Endodermal cell (in vitro differentiated cells): ENCODE measurements at regions not wholly inside any gene's neighbourhood (a gene's known extent, or its start where the extent isn't known, plus 50 kb on each side); places are given as distances from the start of the nearest gene placed in this dataset.

Source experiments
- DNase-seq: peaks from one replicate; pipeline ENCODE4 v3.0.0-alpha.2; 2017
- H3K27ac ChIP-seq: 2 replicates; pipeline ENCODE4 v1.5.1; 2013; ENCODE audit warnings: mild to moderate bottlenecking, low read depth, low read length, moderate library complexity
- H3K27me3 ChIP-seq: 2 replicates; pipeline ENCODE4 v1.6.1; 2013; ENCODE audit warnings: mild to moderate bottlenecking, low read length, moderate library complexity; ENCODE audit not compliant: insufficient read depth, control insufficient read depth, poor library complexity, severe bottlenecking
- H3K36me3 ChIP-seq: 2 replicates; pipeline ENCODE4 v1.7.0; 2013; ENCODE audit warnings: mild to moderate bottlenecking, low read length, moderate library complexity; ENCODE audit not compliant: control insufficient read depth, insufficient read depth
- H3K4me1 ChIP-seq: one replicate; pipeline ENCODE4 v1.7.0; 2013; ENCODE audit warnings: low read length; ENCODE audit not compliant: control insufficient read depth, insufficient read depth
- H3K4me3 ChIP-seq: 2 replicates; pipeline ENCODE4 v1.5.1; 2013; ENCODE audit warnings: mild to moderate bottlenecking, low read length, moderate library complexity
- H3K9ac ChIP-seq: 2 replicates; pipeline ENCODE4 v1.6.1; 2013; ENCODE audit warnings: mild to moderate bottlenecking, low read length, moderate library complexity; ENCODE audit not compliant: poor library complexity, severe bottlenecking; ENCODE audit errors: extremely low read depth
- H3K9me3 ChIP-seq: 2 replicates; pipeline ENCODE4 v1.6.1; 2013; ENCODE audit warnings: mild to moderate bottlenecking, low read length, moderate library complexity; ENCODE audit not compliant: control insufficient read depth
- H3K27ac Mint-ChIP-seq: 2 replicates; pipeline ENCODE4 v1.8.0; 2020; ENCODE audit warnings: mixed read lengths
- H3K27me3 Mint-ChIP-seq: 2 replicates; pipeline ENCODE4 v1.8.0; 2021; ENCODE audit warnings: mild to moderate bottlenecking, mixed read lengths; ENCODE audit not compliant: insufficient read depth
- H3K36me3 Mint-ChIP-seq: 2 replicates; pipeline ENCODE4 v1.8.0; 2020; ENCODE audit warnings: low read depth, mixed read lengths
- H3K4me1 Mint-ChIP-seq: 2 replicates; pipeline ENCODE4 v1.8.0; 2020; ENCODE audit warnings: mixed read lengths
- H3K4me3 Mint-ChIP-seq: 2 replicates; pipeline ENCODE4 v1.8.0; 2020; ENCODE audit warnings: mild to moderate bottlenecking, moderate library complexity, mixed read lengths
- H3K9me3 Mint-ChIP-seq: 2 replicates; pipeline ENCODE4 v1.8.0; 2020; ENCODE audit warnings: mild to moderate bottlenecking, mixed read lengths
- WGBS, 2 experiments: methylation state at CpG; one replicate each; pipeline versions ENCODE4 v1.1.5 to v1.1.7; 2013; ENCODE audit warnings: missing lambda C conversion rate in 2 of 2, mixed read lengths in 1 of 2; ENCODE audit not compliant: insufficient coverage in 1 of 2, insufficient read length in 1 of 2; 5-methylcytosine and 5-hydroxymethylcytosine counted together
- TF ChIP-seq, protein P1 (sequence below): fragments of 200-600 bp; sonication (generic); conservative IDR thresholded peaks from 2 replicates; pipeline ENCODE4 v1.5.0; 2021; ENCODE audit warnings: antibody characterized with exemption, mild to moderate bottlenecking

DNA sequence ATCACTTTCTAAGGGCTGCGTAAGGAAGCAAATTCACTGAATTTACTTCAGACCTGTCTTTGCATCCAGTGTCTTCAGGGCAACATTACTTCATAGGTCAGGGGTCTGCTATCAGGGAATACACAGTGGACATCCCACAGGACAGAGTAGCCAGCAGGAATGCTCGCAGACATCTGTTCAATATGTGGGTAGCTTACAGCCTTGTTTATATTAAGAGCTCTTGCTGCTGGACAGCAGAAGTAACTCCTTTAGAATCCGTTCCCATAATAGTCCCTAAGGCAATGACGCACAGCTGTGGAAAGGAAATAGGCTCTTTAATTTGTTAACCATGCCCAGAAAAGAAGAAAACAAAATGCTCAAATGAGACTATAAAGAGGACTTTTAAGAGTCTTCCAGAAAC lies 198.7 kb downstream of the MOXD1 start:
- Histone ChIP-seq H3K4me3 (no peak overlapping the region), H3K9me3 (no peaks in the 10 kb centered on the region), H3K36me3 (no peaks in the 10 kb centered on the region), H3K27me3 (no peaks in the 10 kb centered on the region), H3K4me1 (no peaks in the 10 kb centered on the region), H3K9ac (no peak overlapping the region), H3K27ac (peak overlapping the region; percentile 24)
- WGBS, 2 experiments, result 86 to 90% methylated on average over 2 to 4 of the region's 4 CpGs
- Mint-ChIP-seq H3K27ac (no peak overlapping the region), H3K4me1 (no peaks in the 10 kb centered on the region), H3K27me3 (no peaks in the 10 kb centered on the region), H3K9me3 (no peaks in the 10 kb centered on the region), H3K4me3 (no peak overlapping the region), H3K36me3 (no peaks in the 10 kb centered on the region)
- TF ChIP-seq, protein P1, sequence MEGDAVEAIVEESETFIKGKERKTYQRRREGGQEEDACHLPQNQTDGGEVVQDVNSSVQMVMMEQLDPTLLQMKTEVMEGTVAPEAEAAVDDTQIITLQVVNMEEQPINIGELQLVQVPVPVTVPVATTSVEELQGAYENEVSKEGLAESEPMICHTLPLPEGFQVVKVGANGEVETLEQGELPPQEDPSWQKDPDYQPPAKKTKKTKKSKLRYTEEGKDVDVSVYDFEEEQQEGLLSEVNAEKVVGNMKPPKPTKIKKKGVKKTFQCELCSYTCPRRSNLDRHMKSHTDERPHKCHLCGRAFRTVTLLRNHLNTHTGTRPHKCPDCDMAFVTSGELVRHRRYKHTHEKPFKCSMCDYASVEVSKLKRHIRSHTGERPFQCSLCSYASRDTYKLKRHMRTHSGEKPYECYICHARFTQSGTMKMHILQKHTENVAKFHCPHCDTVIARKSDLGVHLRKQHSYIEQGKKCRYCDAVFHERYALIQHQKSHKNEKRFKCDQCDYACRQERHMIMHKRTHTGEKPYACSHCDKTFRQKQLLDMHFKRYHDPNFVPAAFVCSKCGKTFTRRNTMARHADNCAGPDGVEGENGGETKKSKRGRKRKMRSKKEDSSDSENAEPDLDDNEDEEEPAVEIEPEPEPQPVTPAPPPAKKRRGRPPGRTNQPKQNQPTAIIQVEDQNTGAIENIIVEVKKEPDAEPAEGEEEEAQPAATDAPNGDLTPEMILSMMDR, result no peak
- DNase-seq, result no peak

DNA sequence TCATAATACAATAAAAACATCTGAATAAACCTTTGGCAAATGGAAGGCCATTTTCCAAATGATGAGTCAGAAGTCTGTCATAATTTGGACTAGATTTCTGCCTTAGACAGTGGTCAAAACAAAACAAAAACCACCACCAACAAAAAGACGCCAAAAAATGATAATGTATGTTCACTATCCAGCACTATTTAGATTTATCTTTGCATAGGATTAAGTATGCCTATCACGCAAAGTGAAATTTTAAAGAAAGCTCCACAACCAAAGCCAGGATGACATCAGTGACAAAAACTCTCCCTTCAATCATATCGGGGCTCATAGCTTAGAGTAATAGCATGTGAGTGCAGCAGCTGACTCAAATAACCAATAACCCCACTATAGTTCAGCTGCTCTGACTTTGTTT lies 201.9 kb downstream of the MOXD1 start:
- Mint-ChIP-seq H3K9me3 (peaks cover 10% of the 10 kb centered on the region), H3K4me1 (no peaks in the 10 kb centered on the region), H3K4me3 (no peak overlapping the region), H3K27ac (no peak overlapping the region), H3K27me3 (no peaks in the 10 kb centered on the region), H3K36me3 (no peaks in the 10 kb centered on the region)
- no peaks in the 10 kb centered on the region for H3K36me3 ChIP-seq
- no peaks in the 10 kb centered on the region for H3K4me1 ChIP-seq
- no peak overlapping the region for H3K27ac ChIP-seq
- DNase-seq, result no peak
- 100% methylated on average over 3 of the region's 3 CpGs; no CpG with 5 or more reads in 1 of the 2 experiments for WGBS, 2 experiments
- no peaks in the 10 kb centered on the region for H3K27me3 ChIP-seq
- H3K4me3 ChIP-seq, result no peak overlapping the region
- H3K9ac ChIP-seq, result no peak overlapping the region
- no peaks in the 10 kb centered on the region for H3K9me3 ChIP-seq
- TF ChIP-seq, protein P1, result no peak

DNA sequence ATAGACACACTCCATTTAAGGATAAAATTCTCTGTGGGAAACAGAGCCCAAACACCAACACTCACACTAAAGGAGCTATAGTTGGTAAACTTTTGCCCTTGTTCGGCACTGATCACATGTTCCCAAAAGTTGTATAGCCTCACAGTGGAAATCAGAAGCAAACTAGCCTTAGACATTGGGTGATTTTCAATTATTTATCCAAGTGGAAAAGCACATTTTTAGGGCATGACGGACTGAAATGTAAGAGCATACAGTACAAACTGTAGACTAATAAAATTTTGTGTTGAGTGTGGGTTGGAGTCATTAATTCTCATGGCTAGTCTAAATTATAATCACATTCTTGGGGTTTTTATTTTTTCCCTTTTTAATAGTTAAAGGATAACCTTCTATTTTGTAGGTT lies 202.4 kb downstream of the MOXD1 start:
- Histone ChIP-seq H3K4me3 (no peak overlapping the region), H3K27me3 (no peaks in the 10 kb centered on the region), H3K9me3 (no peaks in the 10 kb centered on the region), H3K36me3 (no peaks in the 10 kb centered on the region), H3K4me1 (no peaks in the 10 kb centered on the region), H3K9ac (no peak overlapping the region), H3K27ac (no peak overlapping the region)
- no peaks in the 10 kb centered on the region for H3K36me3 Mint-ChIP-seq
- TF ChIP-seq, protein P1, result no peak
- no peaks in the 10 kb centered on the region for H3K27me3 Mint-ChIP-seq
- H3K4me1 Mint-ChIP-seq, result no peaks in the 10 kb centered on the region
- H3K4me3 Mint-ChIP-seq, result no peak overlapping the region
- H3K27ac Mint-ChIP-seq, result no peak overlapping the region
- H3K9me3 Mint-ChIP-seq, result peaks cover 10% of the 10 kb centered on the region
- WGBS, 2 experiments, result 85 to 88% methylated on average over 2 of the region's 2 CpGs
- no peak for DNase-seq
